Panc1 (cell line): ENCODE measurements at regions not wholly inside any gene's neighbourhood (a gene's known extent, or its start where the extent isn't known, plus 50 kb on each side); places are given as distances from the start of the nearest gene placed in this dataset.

Experiments
- POLR2AphosphoS5 ChIP-seq: IDR thresholded peaks from 2 replicates; pipeline ENCODE4 v1.6.1; 2012; ENCODE audit warnings: mild to moderate bottlenecking, low read depth, low read length, moderate library complexity
- REST ChIP-seq, 2 experiments: IDR thresholded peaks; 2 replicates each; pipeline ENCODE4 v1.6.1; 2011 to 2012; ENCODE audit warnings: low read depth in 2 of 2, control low read depth in 1 of 2, low read length in 1 of 2, mild to moderate bottlenecking in 1 of 2, moderate library complexity in 1 of 2; ENCODE audit not compliant: insufficient read depth in 1 of 2
- SIN3A ChIP-seq: IDR thresholded peaks from 2 replicates; pipeline ENCODE4 v1.6.1; 2012; ENCODE audit warnings: low read depth, mild to moderate bottlenecking, low read length, moderate library complexity, borderline replicate concordance; ENCODE audit not compliant: insufficient read depth
- TCF7L2 ChIP-seq: IDR thresholded peaks from 2 replicates; pipeline ENCODE4 v1.6.1; 2011; ENCODE audit warnings: mild to moderate bottlenecking, low read depth, low read length, inconsistent platforms
- TF ChIP-seq, protein P1 (sequence below): fragments of 450-650 bp; IDR thresholded peaks from 2 replicates; pipeline ENCODE4 v1.5.1; 2017; ENCODE audit warnings: mild to moderate bottlenecking

DNA sequence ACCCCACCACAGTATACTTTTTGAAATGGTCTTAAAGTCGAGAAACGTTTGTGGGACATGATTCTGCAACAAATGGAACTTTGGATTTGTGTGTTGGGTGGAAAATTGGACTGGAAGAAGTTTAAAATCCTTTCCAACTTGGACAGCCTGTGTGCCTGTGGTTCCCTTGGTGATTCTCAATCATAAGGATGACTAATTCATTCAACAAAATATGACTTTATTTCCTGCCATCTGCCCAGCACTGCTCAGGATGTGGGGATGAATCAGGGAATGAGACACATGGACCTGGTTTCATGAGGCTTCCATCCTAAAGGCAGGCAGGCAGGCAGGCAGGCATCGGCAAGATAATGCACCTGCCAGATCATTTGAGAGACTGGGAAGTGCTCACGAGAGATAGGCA is 57.3 kb upstream of the TMEM132D start:
- TF ChIP-seq REST (IDR thresholded peaks at IDR 0.05; ENCODE audit: insufficient read depth in 1 of 2, low read depth in 2 of 2, low read length in 1 of 2): no peak
- TF ChIP-seq, protein P1, sequence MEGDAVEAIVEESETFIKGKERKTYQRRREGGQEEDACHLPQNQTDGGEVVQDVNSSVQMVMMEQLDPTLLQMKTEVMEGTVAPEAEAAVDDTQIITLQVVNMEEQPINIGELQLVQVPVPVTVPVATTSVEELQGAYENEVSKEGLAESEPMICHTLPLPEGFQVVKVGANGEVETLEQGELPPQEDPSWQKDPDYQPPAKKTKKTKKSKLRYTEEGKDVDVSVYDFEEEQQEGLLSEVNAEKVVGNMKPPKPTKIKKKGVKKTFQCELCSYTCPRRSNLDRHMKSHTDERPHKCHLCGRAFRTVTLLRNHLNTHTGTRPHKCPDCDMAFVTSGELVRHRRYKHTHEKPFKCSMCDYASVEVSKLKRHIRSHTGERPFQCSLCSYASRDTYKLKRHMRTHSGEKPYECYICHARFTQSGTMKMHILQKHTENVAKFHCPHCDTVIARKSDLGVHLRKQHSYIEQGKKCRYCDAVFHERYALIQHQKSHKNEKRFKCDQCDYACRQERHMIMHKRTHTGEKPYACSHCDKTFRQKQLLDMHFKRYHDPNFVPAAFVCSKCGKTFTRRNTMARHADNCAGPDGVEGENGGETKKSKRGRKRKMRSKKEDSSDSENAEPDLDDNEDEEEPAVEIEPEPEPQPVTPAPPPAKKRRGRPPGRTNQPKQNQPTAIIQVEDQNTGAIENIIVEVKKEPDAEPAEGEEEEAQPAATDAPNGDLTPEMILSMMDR: no peak
- TF ChIP-seq POLR2AphosphoS5: no peak
- TF ChIP-seq SIN3A: no peak
- TF ChIP-seq TCF7L2: no peak
